ENCODE measurements at regions not wholly inside any gene's neighbourhood (a gene's known extent, or its start where the extent isn't known, plus 50 kb on each side); places are given as distances from the start of the nearest gene placed in this dataset.
A peak's percentile ranks its signal among the peaks of the same experiment; 100 is the strongest.

DNA sequence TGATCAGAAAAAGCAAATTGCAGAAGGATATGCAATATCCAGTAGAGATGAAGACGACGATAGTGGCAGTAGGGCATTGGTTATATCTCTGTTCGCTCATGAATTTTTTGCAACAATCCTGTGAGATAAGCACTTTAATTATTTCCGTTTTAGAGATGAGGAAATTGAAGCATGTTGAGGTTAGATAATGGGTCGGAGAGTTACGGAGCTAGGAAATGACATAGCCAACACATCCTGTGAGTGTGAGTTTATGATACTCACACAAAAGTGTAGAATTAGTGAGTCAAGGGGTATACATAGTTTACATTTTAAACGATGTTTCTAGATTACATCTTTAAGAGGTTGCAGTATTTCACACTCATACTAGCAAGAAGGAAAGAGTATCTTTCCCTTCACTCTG is 123.1 kb upstream of the ARL4C start:
- no peaks in the 10 kb centered on the region for H3K9me3 ChIP-seq
- TF ChIP-seq, protein P1, sequence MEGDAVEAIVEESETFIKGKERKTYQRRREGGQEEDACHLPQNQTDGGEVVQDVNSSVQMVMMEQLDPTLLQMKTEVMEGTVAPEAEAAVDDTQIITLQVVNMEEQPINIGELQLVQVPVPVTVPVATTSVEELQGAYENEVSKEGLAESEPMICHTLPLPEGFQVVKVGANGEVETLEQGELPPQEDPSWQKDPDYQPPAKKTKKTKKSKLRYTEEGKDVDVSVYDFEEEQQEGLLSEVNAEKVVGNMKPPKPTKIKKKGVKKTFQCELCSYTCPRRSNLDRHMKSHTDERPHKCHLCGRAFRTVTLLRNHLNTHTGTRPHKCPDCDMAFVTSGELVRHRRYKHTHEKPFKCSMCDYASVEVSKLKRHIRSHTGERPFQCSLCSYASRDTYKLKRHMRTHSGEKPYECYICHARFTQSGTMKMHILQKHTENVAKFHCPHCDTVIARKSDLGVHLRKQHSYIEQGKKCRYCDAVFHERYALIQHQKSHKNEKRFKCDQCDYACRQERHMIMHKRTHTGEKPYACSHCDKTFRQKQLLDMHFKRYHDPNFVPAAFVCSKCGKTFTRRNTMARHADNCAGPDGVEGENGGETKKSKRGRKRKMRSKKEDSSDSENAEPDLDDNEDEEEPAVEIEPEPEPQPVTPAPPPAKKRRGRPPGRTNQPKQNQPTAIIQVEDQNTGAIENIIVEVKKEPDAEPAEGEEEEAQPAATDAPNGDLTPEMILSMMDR (IDR thresholded peaks at IDR 0.05), result no peak
- TF ChIP-seq POLR2A (IDR thresholded peaks at IDR 0.05), result no peak
- no peak for DNase-seq
- no peaks in the 10 kb centered on the region for H3K36me3 ChIP-seq
- H3K4me1 ChIP-seq, result peaks cover 0 to 3% (median 0%) of the 10 kb centered on the region in 12 donors
- no peak overlapping the region for H3K27ac ChIP-seq
- no peaks in the 10 kb centered on the region for H3K27me3 ChIP-seq
- no peak for ATAC-seq
- intact Hi-C loops (cut with DNase I), result loop anchor here in 1 of 10 donors (10.0 kb wide), 1 partner anchor 485 kb away; no protein-coding TSS in a partner anchor
- 38 to 53% (median 47%) methylated on average over 7 of the region's 7 CpGs for WGBS, 4 donors
- H3K4me3 ChIP-seq, result no peak overlapping the region

DNA sequence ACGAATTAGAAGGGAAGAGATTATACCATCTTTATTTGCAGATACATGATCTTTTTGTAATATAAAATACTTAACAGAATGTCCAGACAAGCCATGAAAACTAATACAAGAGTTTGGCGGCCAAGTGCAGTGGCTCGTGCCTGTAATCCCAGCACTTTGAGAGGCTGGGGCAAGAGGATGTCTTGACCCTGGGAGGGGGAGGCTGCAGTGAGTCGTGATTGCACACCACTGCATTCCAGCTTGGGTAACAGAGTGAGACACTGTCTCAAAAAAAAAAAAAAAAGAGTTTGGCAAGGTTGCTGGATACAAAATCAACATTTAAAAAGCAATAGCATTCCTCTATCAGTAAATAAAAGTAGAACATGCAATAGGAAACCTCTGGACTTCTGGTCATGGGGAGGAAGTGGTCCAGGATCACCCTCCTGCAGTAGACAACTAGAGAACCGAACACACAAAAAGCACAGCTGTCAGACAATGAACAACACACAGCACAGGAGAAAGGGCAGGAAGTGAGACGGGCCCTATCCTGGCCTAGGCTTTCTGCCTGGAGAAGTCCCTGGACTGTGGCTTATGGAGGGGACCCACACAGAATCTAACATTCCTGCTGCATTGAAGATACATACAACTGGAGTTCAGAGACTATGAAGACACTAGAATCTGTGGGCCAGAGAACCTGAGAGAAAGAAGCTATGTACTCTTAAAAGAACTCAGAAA is 118.9 kb upstream of the ARL4C start:
- Histone ChIP-seq H3K4me1 (no peaks in the 10 kb centered on the region), H3K4me3 (no peak overlapping the region), H3K36me3 (no peaks in the 10 kb centered on the region), H3K9me3 (peaks cover 0 to 14% (median 0%) of the 10 kb centered on the region in 12 donors), H3K27me3 (peaks cover 0 to 4% (median 0%) of the 10 kb centered on the region in 9 donors), H3K27ac (no peak overlapping the region)
- TF ChIP-seq, protein P1 (IDR thresholded peaks at IDR 0.05), result no peak
- no peak for TF ChIP-seq POLR2A (IDR thresholded peaks at IDR 0.05)
- ATAC-seq (no peak), DNase-seq (no peak)
- intact Hi-C loops (cut with DNase I), result no loop called here
- 71 to 78% (median 74%) methylated on average over 6 of the region's 6 CpGs for WGBS, 4 donors

DNA sequence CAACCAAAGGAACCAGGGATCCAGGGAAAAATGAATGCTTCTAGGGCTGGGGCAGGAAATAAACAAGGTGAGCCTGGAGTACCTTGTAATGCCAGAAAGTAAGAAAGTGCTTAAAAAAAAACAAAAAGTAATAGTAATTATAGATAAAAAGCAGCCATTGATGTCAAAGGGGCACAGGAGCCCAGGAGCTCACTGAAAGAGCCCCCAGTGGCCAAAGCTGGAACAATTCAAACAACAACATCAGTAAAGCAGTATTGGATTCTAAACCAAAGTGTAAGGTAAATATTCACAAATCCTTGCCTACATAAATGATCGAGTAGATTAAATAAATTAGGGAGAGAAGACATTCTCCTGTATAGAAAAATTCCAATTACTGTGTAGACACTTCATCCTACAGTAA is 114.3 kb upstream of the ARL4C start:
- ATAC-seq, result no peak
- no peak overlapping the region for H3K4me3 ChIP-seq
- H3K9me3 ChIP-seq, result peaks cover 0 to 14% (median 0%) of the 10 kb centered on the region in 12 donors
- intact Hi-C loops (cut with DNase I), result no loop called here
- peaks cover 0 to 5% (median 0%) of the 10 kb centered on the region in 9 donors for H3K27me3 ChIP-seq
- 59 to 71% (median 65%) methylated on average over 1 of the region's 1 CpG for WGBS, 4 donors
- no peak for TF ChIP-seq POLR2A (IDR thresholded peaks at IDR 0.05)
- TF ChIP-seq, protein P1 (IDR thresholded peaks at IDR 0.05), result peak in 4 of 12 donors; percentile 19 to 31 (median 25)
- no peak for DNase-seq
- H3K4me1 ChIP-seq, result no peaks in the 10 kb centered on the region
- H3K36me3 ChIP-seq, result no peaks in the 10 kb centered on the region
- no peak overlapping the region for H3K27ac ChIP-seq

DNA sequence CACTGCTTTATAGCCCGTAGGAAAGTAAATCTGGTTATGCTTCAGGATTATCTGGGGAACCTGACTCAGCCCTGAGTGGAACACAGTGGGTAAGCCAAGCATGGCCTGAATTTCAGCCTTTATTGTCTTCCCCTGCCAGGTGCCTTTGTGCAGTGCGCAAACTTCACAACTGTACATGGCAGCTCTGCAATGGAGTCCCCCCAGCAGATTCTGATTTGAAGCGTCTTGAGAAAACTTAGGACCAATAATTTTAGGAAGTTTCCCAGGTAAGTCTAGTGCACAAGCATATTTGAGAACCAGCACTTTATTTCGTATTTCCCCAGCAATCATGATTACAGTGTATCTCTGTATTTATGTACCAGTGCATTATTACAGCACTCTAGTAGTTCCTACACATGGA is 112.1 kb upstream of the ARL4C start:
- no peak for ATAC-seq
- H3K27me3 ChIP-seq, result peaks cover 0 to 8% (median 0%) of the 10 kb centered on the region in 9 donors
- no peak for TF ChIP-seq POLR2A (IDR thresholded peaks at IDR 0.05)
- TF ChIP-seq, protein P1 (IDR thresholded peaks at IDR 0.05), result no peak
- no peaks in the 10 kb centered on the region for H3K36me3 ChIP-seq
- no peak overlapping the region for H3K27ac ChIP-seq
- DNase-seq, result no peak
- H3K9me3 ChIP-seq, result peaks cover 0 to 14% (median 0%) of the 10 kb centered on the region in 12 donors
- intact Hi-C loops (cut with DNase I), result no loop called here
- 93 to 98% (median 95%) methylated on average over 4 of the region's 4 CpGs for WGBS, 4 donors
- H3K4me1 ChIP-seq, result no peaks in the 10 kb centered on the region
- no peak overlapping the region for H3K4me3 ChIP-seq

Data from heart left ventricle (tissue), 16 donors.